GM12872 (cell line): ENCODE measurements at regions not wholly inside any gene's neighbourhood (a gene's known extent, or its start where the extent isn't known, plus 50 kb on each side); places are given as distances from the start of the nearest gene placed in this dataset.

ENCODE experiments used
- TF ChIP-seq, protein P1 (sequence below): IDR thresholded peaks from 3 replicates; pipeline ENCODE4 v1.5.1; 2011; ENCODE audit warnings: low read depth, mild to moderate bottlenecking, low read length, moderate library complexity; ENCODE audit not compliant: insufficient read depth

DNA sequence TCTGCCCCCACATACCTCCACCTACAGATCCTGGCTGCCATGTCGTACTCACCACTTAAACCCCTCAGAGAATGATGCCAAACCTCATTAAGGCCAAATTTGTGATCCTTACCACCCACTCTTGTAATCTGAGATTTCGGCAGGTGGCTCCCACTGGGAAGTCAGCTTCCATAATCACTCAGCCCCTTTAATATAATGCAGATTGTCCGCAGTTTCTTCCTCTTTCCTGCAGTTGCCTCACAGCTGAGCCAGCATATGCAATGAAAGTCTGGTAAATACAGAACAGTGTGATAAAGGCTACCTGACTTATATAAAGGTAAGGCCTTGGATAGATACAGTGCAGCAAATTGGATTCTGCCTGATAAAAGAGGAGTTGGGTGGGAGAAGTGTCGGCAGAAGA, 515.2 kb upstream of the TENM4 start:
- TF ChIP-seq, protein P1, sequence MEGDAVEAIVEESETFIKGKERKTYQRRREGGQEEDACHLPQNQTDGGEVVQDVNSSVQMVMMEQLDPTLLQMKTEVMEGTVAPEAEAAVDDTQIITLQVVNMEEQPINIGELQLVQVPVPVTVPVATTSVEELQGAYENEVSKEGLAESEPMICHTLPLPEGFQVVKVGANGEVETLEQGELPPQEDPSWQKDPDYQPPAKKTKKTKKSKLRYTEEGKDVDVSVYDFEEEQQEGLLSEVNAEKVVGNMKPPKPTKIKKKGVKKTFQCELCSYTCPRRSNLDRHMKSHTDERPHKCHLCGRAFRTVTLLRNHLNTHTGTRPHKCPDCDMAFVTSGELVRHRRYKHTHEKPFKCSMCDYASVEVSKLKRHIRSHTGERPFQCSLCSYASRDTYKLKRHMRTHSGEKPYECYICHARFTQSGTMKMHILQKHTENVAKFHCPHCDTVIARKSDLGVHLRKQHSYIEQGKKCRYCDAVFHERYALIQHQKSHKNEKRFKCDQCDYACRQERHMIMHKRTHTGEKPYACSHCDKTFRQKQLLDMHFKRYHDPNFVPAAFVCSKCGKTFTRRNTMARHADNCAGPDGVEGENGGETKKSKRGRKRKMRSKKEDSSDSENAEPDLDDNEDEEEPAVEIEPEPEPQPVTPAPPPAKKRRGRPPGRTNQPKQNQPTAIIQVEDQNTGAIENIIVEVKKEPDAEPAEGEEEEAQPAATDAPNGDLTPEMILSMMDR = no peak

DNA sequence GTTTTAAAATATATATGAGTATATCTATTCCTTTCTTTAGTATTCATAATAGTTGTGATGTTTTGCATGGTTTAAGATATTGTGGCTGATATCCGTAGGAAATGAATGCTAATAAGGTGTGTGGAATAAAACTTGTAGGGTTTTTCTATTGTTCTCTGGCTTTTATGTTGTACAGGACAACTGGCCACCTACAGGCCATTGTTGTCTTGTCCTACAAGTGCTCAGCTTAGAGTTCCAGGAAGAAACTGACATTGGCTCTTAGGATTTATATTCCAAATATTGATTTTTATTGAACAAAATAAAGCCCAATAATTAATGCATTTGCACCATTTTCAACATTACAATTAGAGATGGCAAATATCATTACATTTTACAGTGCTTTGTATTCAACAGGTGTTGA, 512.8 kb upstream of the TENM4 start:
- TF ChIP-seq, protein P1 = no peak

DNA sequence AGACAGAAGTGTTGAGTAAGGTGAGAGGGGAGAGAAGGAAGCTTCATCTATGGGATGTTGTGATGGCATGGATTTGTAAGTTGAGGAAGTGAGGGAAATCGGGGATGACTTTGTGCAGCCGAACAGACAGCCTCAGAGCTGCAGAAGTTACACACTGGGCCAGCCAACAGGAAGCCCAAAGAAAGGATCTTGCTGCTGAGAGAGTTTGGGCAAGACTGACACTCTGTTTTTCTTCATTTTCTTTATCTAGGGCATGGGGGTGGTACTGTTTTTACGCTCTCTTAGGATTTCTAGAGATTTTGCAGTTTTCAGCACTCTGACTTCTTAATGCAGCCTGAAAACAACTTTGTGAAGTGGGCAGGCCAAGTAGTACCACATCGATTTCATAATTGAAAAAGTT, 509.9 kb upstream of the TENM4 start:
- TF ChIP-seq, protein P1 = no peak

DNA sequence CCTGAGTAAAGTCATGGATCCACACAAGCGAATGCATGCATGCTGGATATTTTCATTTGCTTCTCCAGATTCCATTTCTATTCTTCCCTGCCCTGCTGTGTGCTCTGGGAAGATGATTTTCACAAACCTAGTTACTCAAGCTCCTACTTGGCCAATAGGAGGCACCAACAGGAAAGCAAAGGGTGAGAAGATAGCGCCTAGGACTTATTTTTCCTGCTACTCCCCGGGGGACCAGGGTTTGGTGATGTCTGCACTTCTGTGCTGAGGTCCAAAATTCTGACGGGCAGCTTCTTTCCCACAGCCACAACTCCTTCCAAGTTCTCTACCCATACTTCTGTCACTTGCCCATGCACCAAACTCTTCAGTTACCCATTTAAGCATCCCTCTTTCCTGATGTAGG, 509.3 kb upstream of the TENM4 start:
- TF ChIP-seq, protein P1 = no peak

DNA sequence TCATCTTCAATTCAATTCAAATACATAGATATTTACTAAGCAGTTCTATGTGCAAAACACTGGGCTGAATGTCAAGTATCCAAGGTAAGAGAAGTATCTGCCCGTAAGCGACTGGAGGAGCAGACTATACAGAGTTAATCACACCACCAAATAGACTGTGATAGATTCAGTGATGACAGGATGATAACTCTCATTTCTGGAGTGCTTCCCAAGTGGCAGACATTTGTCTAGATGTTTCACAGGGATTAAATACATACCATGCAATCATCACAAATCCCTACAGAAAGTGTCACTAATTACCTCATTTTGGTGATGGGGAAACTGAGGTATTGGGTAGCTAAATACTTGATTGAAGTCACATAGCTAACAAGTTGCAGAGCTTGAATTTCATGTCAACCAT, 508.7 kb upstream of the TENM4 start:
- TF ChIP-seq, protein P1 = no peak

DNA sequence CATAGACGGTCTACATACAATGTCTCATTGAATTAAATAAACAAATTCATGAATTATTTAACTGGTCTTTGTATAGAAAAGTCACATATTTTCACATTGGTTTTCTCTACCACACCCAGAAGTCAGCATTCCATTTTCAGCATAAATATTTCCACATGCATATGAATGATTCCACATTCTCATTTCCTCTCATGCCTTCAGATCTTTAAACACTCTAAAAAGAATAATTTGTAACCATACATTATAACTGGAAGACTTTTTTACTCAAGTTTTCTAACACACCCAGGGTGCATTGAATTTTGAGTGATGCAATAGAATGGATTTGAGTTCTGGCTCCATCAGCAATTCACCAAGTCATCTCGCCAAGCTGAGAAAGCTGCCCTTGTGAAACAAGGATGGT, 501.8 kb upstream of the TENM4 start:
- TF ChIP-seq, protein P1 = no peak

DNA sequence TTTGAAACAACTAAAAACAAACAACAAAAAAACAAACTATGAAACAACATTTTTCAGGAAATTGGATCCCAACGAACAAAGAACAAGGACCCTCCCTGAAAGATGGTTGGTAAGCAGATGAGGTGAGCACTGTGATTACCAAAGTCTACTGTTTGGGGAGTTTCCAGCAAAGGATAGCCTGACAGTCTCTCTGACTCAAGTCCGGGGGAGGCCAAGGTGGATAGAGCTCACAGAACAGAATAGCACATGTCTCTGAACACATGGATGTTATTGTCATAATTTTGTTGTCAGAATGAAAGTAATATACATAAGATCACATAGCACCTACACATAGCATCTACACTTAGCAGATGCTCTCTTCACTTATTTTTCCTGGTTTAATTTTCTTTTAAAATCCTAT, 501.3 kb upstream of the TENM4 start:
- TF ChIP-seq, protein P1 = no peak

DNA sequence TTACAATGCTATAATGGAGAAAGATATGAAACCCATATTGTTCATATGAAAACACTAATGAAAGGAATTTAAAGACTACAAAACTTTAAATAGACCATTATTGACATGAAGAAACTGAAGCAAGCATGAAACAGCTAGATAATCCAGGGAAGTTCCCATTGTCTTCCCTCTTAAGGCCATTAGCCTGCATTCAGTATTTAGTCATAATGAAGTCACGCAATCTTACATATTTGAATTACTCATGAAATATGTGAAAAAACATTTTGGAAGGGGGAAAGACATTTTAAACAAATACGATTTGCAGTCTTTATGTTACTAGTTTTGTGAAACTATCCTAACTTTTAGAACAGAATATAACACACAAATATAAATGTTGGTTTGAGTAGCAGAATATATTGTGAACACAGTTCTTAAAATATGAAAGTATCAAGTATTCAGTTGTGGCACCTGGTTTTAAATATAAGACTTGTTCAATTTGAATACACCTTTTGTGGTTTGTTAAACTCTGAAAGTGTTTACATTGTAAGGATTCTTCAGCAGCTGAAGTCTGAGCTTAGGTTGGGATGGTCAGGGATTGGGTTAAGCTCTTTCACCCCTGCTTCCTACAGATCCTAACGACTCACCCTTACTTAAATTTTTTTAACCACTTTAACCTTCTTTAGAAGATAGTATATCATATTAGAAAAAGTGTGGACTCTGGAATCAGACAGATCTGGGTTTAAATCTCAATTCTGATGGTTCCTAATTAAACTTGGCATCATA, 500.3 kb upstream of the TENM4 start:
- TF ChIP-seq, protein P1 = no peak
